ENCODE measurements at regions not wholly inside any gene's neighbourhood (a gene's known extent, or its start where the extent isn't known, plus 50 kb on each side); places are given as distances from the start of the nearest gene placed in this dataset.

- no peak for TF ChIP-seq EZH2phosphoT487 (IDR thresholded peaks at IDR 0.05)
- TF ChIP-seq, protein P1, sequence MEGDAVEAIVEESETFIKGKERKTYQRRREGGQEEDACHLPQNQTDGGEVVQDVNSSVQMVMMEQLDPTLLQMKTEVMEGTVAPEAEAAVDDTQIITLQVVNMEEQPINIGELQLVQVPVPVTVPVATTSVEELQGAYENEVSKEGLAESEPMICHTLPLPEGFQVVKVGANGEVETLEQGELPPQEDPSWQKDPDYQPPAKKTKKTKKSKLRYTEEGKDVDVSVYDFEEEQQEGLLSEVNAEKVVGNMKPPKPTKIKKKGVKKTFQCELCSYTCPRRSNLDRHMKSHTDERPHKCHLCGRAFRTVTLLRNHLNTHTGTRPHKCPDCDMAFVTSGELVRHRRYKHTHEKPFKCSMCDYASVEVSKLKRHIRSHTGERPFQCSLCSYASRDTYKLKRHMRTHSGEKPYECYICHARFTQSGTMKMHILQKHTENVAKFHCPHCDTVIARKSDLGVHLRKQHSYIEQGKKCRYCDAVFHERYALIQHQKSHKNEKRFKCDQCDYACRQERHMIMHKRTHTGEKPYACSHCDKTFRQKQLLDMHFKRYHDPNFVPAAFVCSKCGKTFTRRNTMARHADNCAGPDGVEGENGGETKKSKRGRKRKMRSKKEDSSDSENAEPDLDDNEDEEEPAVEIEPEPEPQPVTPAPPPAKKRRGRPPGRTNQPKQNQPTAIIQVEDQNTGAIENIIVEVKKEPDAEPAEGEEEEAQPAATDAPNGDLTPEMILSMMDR (IDR thresholded peaks at IDR 0.05): no peak
- TF ChIP-seq EZH2 (IDR thresholded peaks at IDR 0.05): no peak
Observed at GRCh38 chr12:127012109-127012508, 1254.9 kb upstream of the TMEM132C start.
